VCaP (cell line): ENCODE measurements at regions not wholly inside any gene's neighbourhood (a gene's known extent, or its start where the extent isn't known, plus 50 kb on each side); places are given as distances from the start of the nearest gene placed in this dataset.

Experiments
- H3K27ac ChIP-seq: fragments of 450-650 bp; 2 replicates; pipeline ENCODE4 v1.5.1; 2017
- TF ChIP-seq, protein P1 (sequence below): fragments of 450-650 bp; conservative IDR thresholded peaks from 2 replicates; pipeline ENCODE4 v1.5.1; 2017; ENCODE audit warnings: mild to moderate bottlenecking, moderate library complexity

DNA sequence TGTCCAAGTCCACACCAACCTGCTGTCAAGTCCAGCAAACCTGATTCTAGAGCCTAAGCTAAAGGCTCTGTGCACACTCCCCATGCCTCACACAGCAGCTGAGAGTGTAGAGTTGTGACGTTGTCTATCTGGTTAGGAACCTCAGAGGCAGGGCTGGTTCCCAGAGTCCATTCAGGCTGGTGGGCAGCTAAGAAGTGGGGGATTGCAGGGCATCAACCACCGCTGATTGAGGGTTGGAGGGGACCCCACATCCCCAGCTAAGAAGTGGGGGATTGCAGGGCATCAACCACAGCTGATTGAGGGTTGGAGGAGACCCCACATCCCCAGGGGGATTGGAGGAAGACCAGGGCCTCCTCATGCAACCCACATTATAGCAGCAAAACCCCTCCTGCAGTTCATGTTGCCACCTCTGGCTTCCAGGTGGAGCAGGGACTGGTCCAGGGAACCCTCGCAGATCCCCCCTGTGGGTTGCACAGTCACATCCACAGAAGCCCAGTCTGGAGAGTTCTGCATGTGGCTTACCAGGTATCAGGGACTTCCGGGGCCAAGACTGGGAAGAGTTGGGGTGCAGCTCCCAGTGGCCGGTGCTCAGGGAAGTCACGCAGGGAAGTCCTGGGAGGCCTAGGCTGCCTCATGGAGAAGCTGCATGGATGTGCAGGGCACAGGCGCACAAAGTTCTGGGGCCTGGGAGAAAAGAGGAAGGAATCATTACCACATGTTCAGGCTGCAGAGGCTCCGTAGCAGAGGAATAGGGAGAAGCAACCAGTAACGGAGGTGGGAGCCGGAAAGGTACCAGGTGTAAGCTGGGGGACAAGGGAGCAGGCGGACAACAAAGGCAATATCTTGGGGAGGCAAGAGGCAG, 71.4 kb upstream of the PCSK6 start:
- H3K27ac ChIP-seq, result no peak overlapping the region

DNA sequence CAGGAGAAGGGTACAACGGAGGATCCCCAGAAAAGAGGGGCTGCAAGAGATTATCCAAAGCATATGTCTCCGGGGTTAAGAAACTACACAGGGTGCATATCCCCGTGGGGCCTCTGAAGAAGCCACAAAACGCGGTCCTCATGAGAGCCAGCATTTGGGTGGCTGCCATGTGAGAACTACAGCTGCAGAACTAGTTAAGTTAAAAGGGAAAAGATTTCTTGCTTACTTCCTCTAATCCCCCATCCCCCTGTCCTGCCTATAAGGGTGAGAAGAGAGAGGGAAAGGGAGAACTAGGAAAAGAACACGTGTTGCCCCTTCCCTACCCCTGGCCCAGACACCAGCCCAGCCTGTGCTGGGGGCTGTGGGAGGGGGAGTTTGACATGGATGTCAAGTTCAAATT, 70.4 kb upstream of the PCSK6 start:
- TF ChIP-seq, protein P1, sequence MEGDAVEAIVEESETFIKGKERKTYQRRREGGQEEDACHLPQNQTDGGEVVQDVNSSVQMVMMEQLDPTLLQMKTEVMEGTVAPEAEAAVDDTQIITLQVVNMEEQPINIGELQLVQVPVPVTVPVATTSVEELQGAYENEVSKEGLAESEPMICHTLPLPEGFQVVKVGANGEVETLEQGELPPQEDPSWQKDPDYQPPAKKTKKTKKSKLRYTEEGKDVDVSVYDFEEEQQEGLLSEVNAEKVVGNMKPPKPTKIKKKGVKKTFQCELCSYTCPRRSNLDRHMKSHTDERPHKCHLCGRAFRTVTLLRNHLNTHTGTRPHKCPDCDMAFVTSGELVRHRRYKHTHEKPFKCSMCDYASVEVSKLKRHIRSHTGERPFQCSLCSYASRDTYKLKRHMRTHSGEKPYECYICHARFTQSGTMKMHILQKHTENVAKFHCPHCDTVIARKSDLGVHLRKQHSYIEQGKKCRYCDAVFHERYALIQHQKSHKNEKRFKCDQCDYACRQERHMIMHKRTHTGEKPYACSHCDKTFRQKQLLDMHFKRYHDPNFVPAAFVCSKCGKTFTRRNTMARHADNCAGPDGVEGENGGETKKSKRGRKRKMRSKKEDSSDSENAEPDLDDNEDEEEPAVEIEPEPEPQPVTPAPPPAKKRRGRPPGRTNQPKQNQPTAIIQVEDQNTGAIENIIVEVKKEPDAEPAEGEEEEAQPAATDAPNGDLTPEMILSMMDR, result no peak
- no peak overlapping the region for H3K27ac ChIP-seq

More for the DNA sequence above, 71.4 kb upstream of the PCSK6 start:
- TF ChIP-seq, protein P1, result no peak

DNA sequence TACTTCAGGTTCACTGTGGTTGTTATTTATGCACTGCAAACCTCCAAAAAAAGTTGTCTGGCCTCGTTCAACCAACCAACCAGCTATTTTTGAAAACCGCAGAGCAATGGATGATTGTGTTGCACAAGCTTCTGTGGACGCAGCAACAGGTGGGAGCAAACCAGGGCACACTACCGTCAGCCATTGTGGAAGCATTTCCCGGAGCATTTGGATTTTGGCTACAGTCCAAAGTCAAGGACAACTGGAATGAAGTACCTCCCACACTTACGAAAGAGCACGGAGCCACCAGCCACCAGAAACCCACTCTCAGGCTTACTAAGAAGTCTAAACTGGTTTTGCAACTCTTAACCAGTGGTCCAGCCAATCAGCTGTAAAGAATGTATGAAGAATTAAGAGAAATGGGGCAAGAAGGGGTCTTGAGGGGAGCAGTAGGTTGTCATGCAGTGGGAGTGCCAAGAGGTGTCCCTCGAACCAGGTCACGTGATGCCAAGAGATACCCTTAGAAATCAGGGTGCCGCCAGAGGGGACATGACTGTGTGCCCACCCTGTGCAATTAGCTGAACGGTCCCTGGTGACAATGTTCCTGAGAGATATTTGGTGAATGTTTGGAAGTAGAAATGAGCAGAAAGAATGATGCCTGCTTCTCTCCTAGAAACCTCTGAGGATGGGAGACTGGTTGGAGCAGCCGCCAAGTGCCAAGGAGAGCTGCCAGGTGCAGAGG, 68.9 kb upstream of the PCSK6 start:
- TF ChIP-seq, protein P1, result no peak
- H3K27ac ChIP-seq, result no peak overlapping the region

DNA sequence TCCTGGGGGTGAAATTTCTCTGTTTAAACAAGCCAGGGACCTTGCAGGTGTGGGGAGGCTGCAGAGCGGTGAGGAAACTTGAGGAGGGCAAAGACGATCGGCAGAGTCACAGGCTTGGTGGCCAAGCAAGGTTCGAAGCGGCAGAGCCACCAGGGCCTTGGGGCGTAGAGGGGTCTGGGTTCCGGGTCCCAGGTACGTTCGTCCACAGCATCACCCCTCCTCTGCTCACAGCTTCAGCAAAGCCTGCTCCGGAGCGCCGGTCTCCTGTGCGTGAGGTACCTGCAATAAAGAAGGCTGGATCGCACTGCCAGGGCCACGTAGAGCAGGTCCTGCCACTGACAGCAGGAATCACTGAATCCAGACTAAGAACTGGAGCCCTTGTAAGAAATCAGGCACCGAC, 66.8 kb upstream of the PCSK6 start:
- H3K27ac ChIP-seq, result no peak overlapping the region

DNA sequence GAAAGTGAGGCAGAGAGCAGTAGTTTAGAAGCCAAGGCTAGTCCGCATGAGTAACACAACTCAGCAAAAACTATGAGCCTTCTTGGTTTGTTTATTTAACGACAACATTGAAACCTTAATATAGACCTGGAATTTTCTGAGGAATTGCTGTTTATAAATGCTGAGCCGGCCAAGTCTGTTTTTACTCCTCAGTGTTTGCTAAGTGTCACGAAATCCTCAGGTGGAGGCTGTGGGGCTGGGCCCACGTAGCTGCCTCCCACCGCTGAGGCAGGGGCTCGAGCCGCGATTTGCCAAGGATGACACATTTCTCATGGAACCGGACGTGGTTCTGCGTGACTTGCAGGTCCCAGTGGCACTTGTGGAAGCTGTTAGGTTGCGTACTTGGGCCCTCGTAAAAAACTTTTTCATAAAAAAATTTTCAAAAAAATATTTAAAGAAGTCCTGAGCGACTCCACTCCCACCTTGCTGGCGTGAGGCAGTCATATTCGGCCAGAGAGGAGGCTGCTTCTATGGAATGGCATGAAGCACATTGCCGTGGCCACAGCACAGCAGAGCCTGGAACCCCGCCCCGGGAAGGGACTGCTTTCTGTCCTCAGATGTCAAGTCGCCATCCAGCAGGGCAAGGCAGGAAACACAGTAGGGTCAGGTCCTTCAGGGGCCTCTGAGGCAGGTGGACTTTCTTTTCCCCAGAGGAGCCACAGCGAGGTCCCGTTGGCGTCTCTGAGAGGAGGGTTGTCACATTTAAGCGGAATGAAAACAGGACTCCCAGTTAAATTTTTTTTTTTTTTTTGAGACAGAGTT, 64.8 kb upstream of the PCSK6 start:
- TF ChIP-seq, protein P1, result no peak
- no peak overlapping the region for H3K27ac ChIP-seq

More for the DNA sequence above, 66.8 kb upstream of the PCSK6 start:
- TF ChIP-seq, protein P1, result no peak

DNA sequence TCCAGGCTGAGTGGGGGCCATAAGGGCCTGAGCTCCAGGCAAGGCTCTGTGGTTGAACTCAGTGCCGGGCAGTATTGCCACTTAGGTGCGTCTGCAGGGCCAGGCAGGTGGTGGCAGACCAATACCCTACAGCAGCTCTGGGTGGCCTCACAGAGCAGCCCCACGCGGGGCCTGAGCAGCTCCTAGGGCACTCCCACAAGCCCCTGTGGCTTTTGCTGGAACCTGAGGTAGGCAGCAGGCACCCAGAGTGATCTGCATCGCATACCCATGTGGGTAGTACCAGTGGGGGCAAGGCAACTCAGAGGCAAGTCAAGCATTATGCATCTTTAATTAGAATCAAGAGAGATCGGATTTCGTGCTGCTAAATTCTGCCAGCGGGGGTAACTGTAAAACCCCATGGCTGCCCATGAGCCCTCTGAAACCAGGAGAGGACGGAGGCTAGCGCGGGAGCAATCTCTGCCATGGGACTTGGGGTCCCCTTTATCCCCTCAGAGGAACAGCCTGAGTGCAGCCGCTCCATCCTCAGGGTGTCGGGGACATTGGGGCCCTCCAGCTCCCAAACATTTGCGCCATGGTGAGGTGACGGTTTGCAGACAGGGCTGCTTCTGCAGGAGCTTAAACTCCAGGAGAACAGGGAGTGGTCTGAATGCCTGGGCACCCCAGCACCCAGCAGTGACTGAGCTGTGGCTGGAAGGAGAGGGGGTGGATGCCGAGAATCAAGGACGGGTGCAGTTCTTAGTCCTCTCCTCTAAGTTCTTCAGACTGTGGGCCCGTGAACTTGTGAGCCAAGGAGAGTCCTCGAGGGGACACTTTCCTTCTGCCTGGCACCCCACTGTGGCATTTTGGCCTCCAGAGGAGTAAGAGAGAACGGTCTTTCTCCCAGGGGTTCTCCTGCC, 62.4 kb upstream of the PCSK6 start:
- TF ChIP-seq, protein P1, result no peak
- H3K27ac ChIP-seq, result no peak overlapping the region
